Endodermal cell (in vitro differentiated cells): ENCODE measurements at regions not wholly inside any gene's neighbourhood (a gene's known extent, or its start where the extent isn't known, plus 50 kb on each side); places are given as distances from the start of the nearest gene placed in this dataset.

Source experiments
- DNase-seq: peaks from one replicate; pipeline ENCODE4 v3.0.0-alpha.2; 2017
- H3K27ac ChIP-seq: 2 replicates; pipeline ENCODE4 v1.5.1; 2013; ENCODE audit warnings: mild to moderate bottlenecking, low read depth, low read length, moderate library complexity
- H3K27me3 ChIP-seq: 2 replicates; pipeline ENCODE4 v1.6.1; 2013; ENCODE audit warnings: mild to moderate bottlenecking, low read length, moderate library complexity; ENCODE audit not compliant: insufficient read depth, control insufficient read depth, poor library complexity, severe bottlenecking
- H3K36me3 ChIP-seq: 2 replicates; pipeline ENCODE4 v1.7.0; 2013; ENCODE audit warnings: mild to moderate bottlenecking, low read length, moderate library complexity; ENCODE audit not compliant: control insufficient read depth, insufficient read depth
- H3K4me1 ChIP-seq: one replicate; pipeline ENCODE4 v1.7.0; 2013; ENCODE audit warnings: low read length; ENCODE audit not compliant: control insufficient read depth, insufficient read depth
- H3K4me3 ChIP-seq: 2 replicates; pipeline ENCODE4 v1.5.1; 2013; ENCODE audit warnings: mild to moderate bottlenecking, low read length, moderate library complexity
- H3K9ac ChIP-seq: 2 replicates; pipeline ENCODE4 v1.6.1; 2013; ENCODE audit warnings: mild to moderate bottlenecking, low read length, moderate library complexity; ENCODE audit not compliant: poor library complexity, severe bottlenecking; ENCODE audit errors: extremely low read depth
- H3K9me3 ChIP-seq: 2 replicates; pipeline ENCODE4 v1.6.1; 2013; ENCODE audit warnings: mild to moderate bottlenecking, low read length, moderate library complexity; ENCODE audit not compliant: control insufficient read depth
- H3K27ac Mint-ChIP-seq: 2 replicates; pipeline ENCODE4 v1.8.0; 2020; ENCODE audit warnings: mixed read lengths
- H3K27me3 Mint-ChIP-seq: 2 replicates; pipeline ENCODE4 v1.8.0; 2021; ENCODE audit warnings: mild to moderate bottlenecking, mixed read lengths; ENCODE audit not compliant: insufficient read depth
- H3K36me3 Mint-ChIP-seq: 2 replicates; pipeline ENCODE4 v1.8.0; 2020; ENCODE audit warnings: low read depth, mixed read lengths
- H3K4me1 Mint-ChIP-seq: 2 replicates; pipeline ENCODE4 v1.8.0; 2020; ENCODE audit warnings: mixed read lengths
- H3K4me3 Mint-ChIP-seq: 2 replicates; pipeline ENCODE4 v1.8.0; 2020; ENCODE audit warnings: mild to moderate bottlenecking, moderate library complexity, mixed read lengths
- H3K9me3 Mint-ChIP-seq: 2 replicates; pipeline ENCODE4 v1.8.0; 2020; ENCODE audit warnings: mild to moderate bottlenecking, mixed read lengths
- CTCF ChIP-seq: fragments of 200-600 bp; sonication (generic); conservative IDR thresholded peaks from 2 replicates; pipeline ENCODE4 v1.5.0; 2021; ENCODE audit warnings: antibody characterized with exemption, mild to moderate bottlenecking
- WGBS, 2 experiments: methylation state at CpG; one replicate each; pipeline versions ENCODE4 v1.1.5 to v1.1.7; 2013; ENCODE audit warnings: missing lambda C conversion rate in 2 of 2, mixed read lengths in 1 of 2; ENCODE audit not compliant: insufficient coverage in 1 of 2, insufficient read length in 1 of 2; 5-methylcytosine and 5-hydroxymethylcytosine counted together

GRCh38 chr21:35648512-35648911 is 411.8 kb downstream of the SETD4 start:
- no peaks in the 10 kb centered on the region for H3K27me3 ChIP-seq
- no peak for TF ChIP-seq CTCF
- peaks cover 7% of the 10 kb centered on the region for H3K4me1 Mint-ChIP-seq
- no peaks in the 10 kb centered on the region for H3K9me3 ChIP-seq
- H3K27ac Mint-ChIP-seq, result no peak overlapping the region
- H3K27me3 Mint-ChIP-seq, result no peaks in the 10 kb centered on the region
- 45 to 50% methylated on average over 2 of the region's 2 CpGs for WGBS, 2 experiments
- no peak overlapping the region for H3K4me3 ChIP-seq
- DNase-seq, result no peak
- H3K9me3 Mint-ChIP-seq, result no peaks in the 10 kb centered on the region
- H3K4me3 Mint-ChIP-seq, result no peak overlapping the region
- H3K36me3 ChIP-seq, result no peaks in the 10 kb centered on the region
- no peak overlapping the region for H3K9ac ChIP-seq
- no peaks in the 10 kb centered on the region for H3K4me1 ChIP-seq
- H3K27ac ChIP-seq, result no peak overlapping the region
- H3K36me3 Mint-ChIP-seq, result no peaks in the 10 kb centered on the region

GRCh38 chr21:35646606-35647005 is 413.7 kb downstream of the SETD4 start:
- H3K27ac Mint-ChIP-seq, result no peak overlapping the region
- H3K27ac ChIP-seq, result no peak overlapping the region
- no peaks in the 10 kb centered on the region for H3K27me3 Mint-ChIP-seq
- no peaks in the 10 kb centered on the region for H3K9me3 ChIP-seq
- no peaks in the 10 kb centered on the region for H3K36me3 ChIP-seq
- no peak for DNase-seq
- no peak overlapping the region for H3K4me3 Mint-ChIP-seq
- no peaks in the 10 kb centered on the region for H3K36me3 Mint-ChIP-seq
- no peak for TF ChIP-seq CTCF
- peaks cover 7% of the 10 kb centered on the region for H3K4me1 Mint-ChIP-seq
- H3K4me1 ChIP-seq, result no peaks in the 10 kb centered on the region
- no peak overlapping the region for H3K4me3 ChIP-seq
- no peaks in the 10 kb centered on the region for H3K27me3 ChIP-seq
- H3K9ac ChIP-seq, result no peak overlapping the region
- WGBS, 2 experiments, result 94% methylated on average over 2 of the region's 2 CpGs; no CpG with 5 or more reads in 1 of the 2 experiments
- no peaks in the 10 kb centered on the region for H3K9me3 Mint-ChIP-seq

- no peaks in the 10 kb centered on the region for H3K27me3 Mint-ChIP-seq
- TF ChIP-seq CTCF, result no peak
- no peak overlapping the region for H3K4me3 ChIP-seq
- no peak overlapping the region for H3K27ac Mint-ChIP-seq
- 89 to 96% methylated on average over 2 of the region's 2 CpGs for WGBS, 2 experiments
- H3K4me1 ChIP-seq, result no peaks in the 10 kb centered on the region
- H3K4me3 Mint-ChIP-seq, result no peak overlapping the region
- peaks cover 7% of the 10 kb centered on the region for H3K4me1 Mint-ChIP-seq
- no peaks in the 10 kb centered on the region for H3K9me3 Mint-ChIP-seq
- H3K27ac ChIP-seq, result no peak overlapping the region
- no peaks in the 10 kb centered on the region for H3K36me3 Mint-ChIP-seq
- H3K27me3 ChIP-seq, result no peaks in the 10 kb centered on the region
- no peaks in the 10 kb centered on the region for H3K36me3 ChIP-seq
- H3K9ac ChIP-seq, result no peak overlapping the region
- DNase-seq, result no peak
- no peaks in the 10 kb centered on the region for H3K9me3 ChIP-seq
Observed at GRCh38 chr21:35645991-35646390, 414.3 kb downstream of the SETD4 start.
